GM19395 (cell line): ENCODE measurements at regions not wholly inside any gene's neighbourhood (a gene's known extent, or its start where the extent isn't known, plus 50 kb on each side); places are given as distances from the start of the nearest gene placed in this dataset.
"Not testable (repeated sequence)": the region's sequence is repeated elsewhere in the genome, so short reads cannot be mapped to it uniquely, and the experiment has no call there.

Experiments used
- ATAC-seq: cut with Tn5 transposase; IDR thresholded peaks from one replicate; pipeline ENCODE4 v1.9.1; 2021; ENCODE audit warnings: mild to moderate bottlenecking, moderate library complexity; ENCODE audit not compliant: unreplicated experiment

- ATAC-seq, result not testable (repeated sequence)
These were observed 63.5 kb downstream of the UNC93B1 start for GRCh38 chr11:67940440-67940839.

DNA sequence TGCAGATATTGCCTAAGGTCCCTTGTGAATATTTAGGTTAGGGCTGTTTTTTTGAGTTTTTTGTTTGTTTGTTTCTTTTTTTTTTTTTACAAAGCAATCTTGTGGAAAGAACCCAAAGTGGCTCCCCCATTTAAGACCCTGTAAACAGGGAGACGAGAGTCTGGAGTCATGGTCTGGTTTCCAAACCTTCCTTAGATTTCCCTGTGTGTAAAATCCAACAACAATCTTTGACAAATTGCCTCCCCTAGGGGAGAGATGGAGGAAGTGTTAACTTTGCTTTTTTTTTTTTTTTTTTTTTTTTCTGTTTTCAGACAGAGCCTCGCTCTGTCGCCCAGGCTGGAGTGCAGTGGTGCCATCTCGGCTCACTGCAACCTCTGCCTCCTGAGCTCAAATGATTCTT lies 64.9 kb downstream of the UNC93B1 start:
- ATAC-seq, result not testable (repeated sequence)

GRCh38 chr11:67938371-67938770 lies 65.5 kb downstream of the UNC93B1 start:
- not testable (repeated sequence) for ATAC-seq

GRCh38 chr11:67923565-67923964 lies 80.3 kb downstream of the UNC93B1 start:
- not testable (repeated sequence) for ATAC-seq

GRCh38 chr11:67920546-67920945 lies 83.4 kb downstream of the UNC93B1 start:
- ATAC-seq, result not testable (repeated sequence)

- not testable (repeated sequence) for ATAC-seq
These were observed 91.7 kb downstream of the UNC93B1 start for GRCh38 chr11:67912184-67912583.

DNA sequence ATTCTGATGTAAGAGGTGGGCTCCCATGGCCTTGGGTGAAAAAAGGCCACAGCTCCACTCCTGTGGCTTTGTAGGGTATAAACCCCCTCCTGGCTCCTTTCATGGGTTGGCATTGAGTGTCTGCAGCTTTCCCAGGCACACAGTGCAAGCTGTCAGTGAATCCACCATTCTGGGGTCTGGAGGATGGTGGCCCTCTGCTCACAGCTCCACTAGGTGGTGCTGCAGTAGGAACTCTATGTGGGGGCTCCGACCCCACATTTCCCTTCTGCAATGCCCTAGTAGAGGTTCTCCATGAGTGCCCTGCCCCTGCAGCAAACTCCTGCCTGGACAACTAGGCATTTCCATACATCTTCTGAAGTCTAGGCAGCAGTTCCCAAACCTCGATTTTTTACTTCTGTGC lies 92.7 kb downstream of the UNC93B1 start:
- ATAC-seq, result not testable (repeated sequence)

DNA sequence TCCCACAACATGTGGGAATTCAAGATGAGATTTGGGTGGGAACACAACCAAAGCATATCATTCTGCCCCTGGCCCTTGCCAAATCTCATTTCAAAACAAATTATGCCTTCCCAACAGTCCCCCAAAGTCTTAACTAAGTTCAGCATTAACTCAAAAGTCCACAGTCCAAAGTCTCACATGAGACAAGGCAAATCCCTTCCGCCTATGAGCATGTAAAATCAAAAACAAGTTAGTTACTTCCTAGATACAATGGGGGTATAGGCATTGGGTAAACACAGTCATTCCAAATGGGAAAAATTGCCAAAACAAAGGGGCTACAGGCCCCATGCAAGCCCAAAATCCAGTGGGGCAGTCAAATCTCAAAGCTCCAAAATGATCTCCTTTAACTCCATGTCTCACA lies 93.1 kb downstream of the UNC93B1 start:
- ATAC-seq, result not testable (repeated sequence)

- ATAC-seq, result not testable (repeated sequence)
These were observed 96.9 kb downstream of the UNC93B1 start for GRCh38 chr11:67906969-67907368.

DNA sequence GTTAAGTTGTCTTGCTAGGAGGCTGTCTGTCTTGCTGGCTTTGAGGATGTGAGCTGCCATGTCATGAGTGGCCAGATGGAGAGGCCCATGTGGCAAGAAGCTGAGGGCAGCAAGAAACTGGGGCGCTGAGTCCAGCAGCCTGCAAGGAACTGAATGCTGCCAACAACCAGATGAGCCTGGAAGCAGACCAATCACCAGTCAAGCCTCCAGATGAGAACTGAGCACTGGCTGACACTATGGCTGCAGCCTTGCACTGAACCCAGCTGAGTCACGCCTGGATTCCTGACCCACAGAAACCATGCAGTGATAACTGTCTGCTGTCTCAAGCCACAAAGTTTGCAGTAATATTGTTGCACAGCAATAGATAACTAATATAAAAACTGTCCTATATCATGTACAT lies 104.4 kb downstream of the UNC93B1 start:
- not testable (repeated sequence) for ATAC-seq

DNA sequence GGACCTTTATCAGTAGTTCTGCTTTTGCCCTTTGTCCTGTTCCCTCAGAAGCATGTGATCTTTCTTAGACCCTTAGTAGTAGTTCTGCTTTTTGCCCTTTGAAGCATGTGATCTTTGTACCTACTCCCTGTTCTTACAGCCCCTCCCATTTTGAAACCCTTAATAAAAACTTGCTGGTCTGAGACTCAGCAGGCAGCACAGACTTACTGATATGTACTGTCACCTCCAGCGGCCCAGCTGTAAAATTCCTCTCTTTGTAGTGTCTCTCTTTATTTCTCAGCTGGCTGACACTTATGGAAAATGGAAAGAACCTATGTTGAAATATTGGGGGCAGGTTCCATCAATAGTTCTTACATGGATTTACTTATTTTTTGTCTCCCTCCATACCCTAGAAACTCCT lies 110.4 kb downstream of the UNC93B1 start:
- not testable (repeated sequence) for ATAC-seq

- not testable (repeated sequence) for ATAC-seq
These were observed 114.3 kb downstream of the UNC93B1 start for GRCh38 chr11:67889646-67890045.

DNA sequence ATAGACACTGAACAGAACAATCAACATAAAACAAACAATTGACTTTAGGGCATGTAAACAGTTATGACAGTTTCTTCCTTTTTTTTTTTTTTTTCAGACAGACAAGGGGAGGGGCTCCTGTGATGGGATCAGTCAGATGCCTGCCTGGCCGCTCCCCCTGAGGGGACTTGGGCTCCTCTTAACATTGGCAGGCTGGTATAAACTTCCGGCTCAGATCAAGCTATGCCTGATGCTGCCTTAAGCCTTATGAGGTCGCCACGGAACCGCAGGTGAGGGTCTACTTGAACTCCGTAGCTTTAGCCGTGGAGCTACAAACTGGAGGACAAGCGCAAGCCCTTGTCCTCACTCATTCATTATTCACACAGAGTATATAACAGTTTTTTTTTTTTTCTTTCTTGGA lies 115.8 kb downstream of the UNC93B1 start:
- not testable (repeated sequence) for ATAC-seq

- not testable (repeated sequence) for ATAC-seq
These were observed 117.2 kb downstream of the UNC93B1 start for GRCh38 chr11:67886672-67887071.

DNA sequence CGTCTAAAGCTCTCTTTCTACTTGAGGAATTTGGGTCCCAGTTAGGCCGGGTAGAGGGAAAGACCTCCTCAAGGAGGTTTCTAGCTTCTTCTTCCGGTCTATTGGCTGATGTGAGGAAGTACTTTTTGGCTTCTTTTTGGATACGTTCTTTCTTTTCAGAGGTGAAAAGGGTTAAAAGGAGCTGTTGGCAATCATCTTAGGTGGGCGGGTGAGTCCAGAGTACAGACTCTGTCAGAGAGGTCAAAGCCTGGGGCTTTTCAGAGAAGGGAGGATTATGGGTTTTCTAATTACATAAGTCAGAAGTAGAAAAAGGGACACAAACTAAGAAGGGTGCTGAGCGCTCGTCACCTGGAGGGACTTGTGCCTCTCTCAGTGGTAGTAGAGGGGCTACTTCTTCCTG lies 117.7 kb downstream of the UNC93B1 start:
- ATAC-seq, result not testable (repeated sequence)

DNA sequence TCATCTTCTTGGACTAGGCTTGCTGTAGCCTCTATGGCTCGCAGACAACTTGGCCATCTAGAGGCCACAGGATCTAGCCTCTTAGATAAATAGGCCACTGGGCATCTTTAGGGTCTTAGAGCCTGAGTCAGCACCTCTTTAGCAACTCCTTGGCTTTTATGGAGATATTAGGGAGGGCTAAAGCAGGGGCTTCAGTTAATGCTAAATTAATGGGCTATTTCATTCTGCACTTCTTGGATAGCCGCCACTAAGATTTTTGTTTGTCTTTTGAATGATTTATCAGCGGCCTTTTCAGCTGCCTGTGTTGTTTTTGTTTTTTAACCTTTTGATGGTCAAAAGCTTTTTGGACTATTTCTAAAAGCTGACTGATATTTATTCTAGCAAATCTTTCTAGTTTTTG lies 118.3 kb downstream of the UNC93B1 start:
- ATAC-seq, result not testable (repeated sequence)

GRCh38 chr11:67884761-67885558 lies 118.9 kb downstream of the UNC93B1 start:
- not testable (repeated sequence) for ATAC-seq

GRCh38 chr11:67884073-67884757 lies 119.7 kb downstream of the UNC93B1 start:
- ATAC-seq, result not testable (repeated sequence)

- not testable (repeated sequence) for ATAC-seq
These were observed 121.6 kb downstream of the UNC93B1 start for GRCh38 chr11:67882304-67882703.

- not testable (repeated sequence) for ATAC-seq
These were observed 122.1 kb downstream of the UNC93B1 start for GRCh38 chr11:67881836-67882235.

- ATAC-seq, result not testable (repeated sequence)
These were observed 123.2 kb downstream of the UNC93B1 start for GRCh38 chr11:67880594-67881196.
